Progenitor cell of endocrine pancreas (in vitro differentiated cells): ENCODE measurements at regions not wholly inside any gene's neighbourhood (a gene's known extent, or its start where the extent isn't known, plus 50 kb on each side); places are given as distances from the start of the nearest gene placed in this dataset.

Experiments
- DNase-seq: peaks from one replicate; pipeline ENCODE4 v3.0.0; 2021; ENCODE audit warnings: low spot score; ENCODE audit not compliant: unreplicated experiment
- H3K27ac Mint-ChIP-seq: 2 replicates; pipeline ENCODE4 v1.8.0; 2021; ENCODE audit warnings: mild to moderate bottlenecking, moderate library complexity, mixed read lengths
- H3K27me3 Mint-ChIP-seq: 2 replicates; pipeline ENCODE4 v1.8.0; 2021; ENCODE audit warnings: mixed read lengths
- H3K36me3 Mint-ChIP-seq: 2 replicates; pipeline ENCODE4 v1.8.0; 2022; ENCODE audit warnings: mixed read lengths; ENCODE audit not compliant: insufficient read depth
- H3K4me1 Mint-ChIP-seq: 2 replicates; pipeline ENCODE4 v1.8.0; 2021; ENCODE audit warnings: low read depth, mixed read lengths
- H3K4me3 Mint-ChIP-seq: 2 replicates; pipeline ENCODE4 v1.8.0; 2021; ENCODE audit warnings: low read depth, mild to moderate bottlenecking, moderate library complexity, mixed read lengths
- H3K9me3 Mint-ChIP-seq: 2 replicates; pipeline ENCODE4 v1.8.0; 2021; ENCODE audit warnings: low read depth, mixed read lengths
- TF ChIP-seq, protein P1 (sequence below): fragments of 200-600 bp; sonication (generic); IDR thresholded peaks from one replicate; pipeline ENCODE4 v1.5.0; 2021; ENCODE audit warnings: antibody characterized with exemption, mild to moderate bottlenecking; ENCODE audit not compliant: unreplicated experiment

DNA sequence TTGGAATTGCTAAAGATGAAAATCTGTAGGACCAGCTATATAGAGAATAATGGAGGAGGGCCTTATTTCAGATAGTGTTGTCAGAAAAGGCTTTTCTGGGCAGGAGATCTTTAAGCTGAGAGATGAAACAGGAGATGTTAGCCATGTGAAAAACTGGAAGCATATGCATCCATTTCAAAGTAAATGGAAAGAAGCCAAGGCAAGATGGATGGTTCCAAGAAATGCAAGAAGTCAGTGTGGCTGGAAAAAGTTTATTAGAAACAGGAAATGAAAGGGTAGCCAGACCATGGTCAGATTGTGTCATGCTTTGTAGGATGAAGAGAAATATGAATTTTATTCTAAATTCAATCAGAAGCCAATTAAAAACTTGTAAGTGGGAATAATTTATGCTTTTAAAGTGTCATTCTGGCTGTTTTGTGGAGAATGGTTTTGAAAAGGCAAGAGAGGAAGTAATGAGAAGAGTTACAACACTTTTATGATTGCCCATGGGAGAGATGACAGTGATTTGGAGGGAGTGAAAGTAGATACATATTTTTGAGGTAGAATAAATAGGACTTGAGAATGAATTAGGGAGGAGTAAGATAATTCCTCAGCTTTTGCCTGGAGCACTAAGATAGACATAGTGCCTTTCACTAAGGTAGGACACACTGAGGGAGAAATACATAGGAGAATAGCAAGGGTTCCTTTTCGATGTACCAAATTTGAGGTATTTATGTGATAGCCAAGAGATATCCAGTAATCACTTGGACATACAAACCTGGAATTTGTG lies 620.1 kb downstream of the HTR1B start:
- no peak for DNase-seq
- Mint-ChIP-seq H3K9me3 (peaks cover 25% of the 10 kb centered on the region), H3K27me3 (no peaks in the 10 kb centered on the region), H3K4me3 (no peak overlapping the region), H3K4me1 (no peaks in the 10 kb centered on the region), H3K36me3 (no peaks in the 10 kb centered on the region), H3K27ac (no peak overlapping the region)
- TF ChIP-seq, protein P1, sequence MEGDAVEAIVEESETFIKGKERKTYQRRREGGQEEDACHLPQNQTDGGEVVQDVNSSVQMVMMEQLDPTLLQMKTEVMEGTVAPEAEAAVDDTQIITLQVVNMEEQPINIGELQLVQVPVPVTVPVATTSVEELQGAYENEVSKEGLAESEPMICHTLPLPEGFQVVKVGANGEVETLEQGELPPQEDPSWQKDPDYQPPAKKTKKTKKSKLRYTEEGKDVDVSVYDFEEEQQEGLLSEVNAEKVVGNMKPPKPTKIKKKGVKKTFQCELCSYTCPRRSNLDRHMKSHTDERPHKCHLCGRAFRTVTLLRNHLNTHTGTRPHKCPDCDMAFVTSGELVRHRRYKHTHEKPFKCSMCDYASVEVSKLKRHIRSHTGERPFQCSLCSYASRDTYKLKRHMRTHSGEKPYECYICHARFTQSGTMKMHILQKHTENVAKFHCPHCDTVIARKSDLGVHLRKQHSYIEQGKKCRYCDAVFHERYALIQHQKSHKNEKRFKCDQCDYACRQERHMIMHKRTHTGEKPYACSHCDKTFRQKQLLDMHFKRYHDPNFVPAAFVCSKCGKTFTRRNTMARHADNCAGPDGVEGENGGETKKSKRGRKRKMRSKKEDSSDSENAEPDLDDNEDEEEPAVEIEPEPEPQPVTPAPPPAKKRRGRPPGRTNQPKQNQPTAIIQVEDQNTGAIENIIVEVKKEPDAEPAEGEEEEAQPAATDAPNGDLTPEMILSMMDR, result no peak

DNA sequence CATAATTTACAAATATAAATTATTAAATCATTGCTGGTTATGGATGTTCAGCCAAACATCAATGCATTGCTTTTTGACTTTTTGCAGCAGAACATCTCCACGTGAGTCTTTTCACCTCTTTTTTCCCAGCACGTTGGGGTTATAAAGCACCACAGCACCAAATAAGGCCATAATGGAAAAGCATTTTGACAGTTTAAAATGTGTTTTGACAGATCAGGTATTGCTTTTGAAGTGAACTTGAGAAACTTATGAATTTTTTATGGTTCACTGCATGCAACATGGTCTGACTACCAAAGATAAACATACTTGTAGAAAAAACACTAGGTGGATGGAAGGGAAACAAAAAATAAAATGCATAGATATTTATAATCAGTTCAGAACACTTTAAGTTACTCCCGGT lies 622.4 kb downstream of the HTR1B start:
- Mint-ChIP-seq H3K4me3 (no peak overlapping the region), H3K27me3 (no peaks in the 10 kb centered on the region), H3K9me3 (peaks cover 5% of the 10 kb centered on the region), H3K4me1 (no peaks in the 10 kb centered on the region), H3K27ac (no peak overlapping the region), H3K36me3 (no peaks in the 10 kb centered on the region)
- DNase-seq, result no peak
- TF ChIP-seq, protein P1, result no peak

DNA sequence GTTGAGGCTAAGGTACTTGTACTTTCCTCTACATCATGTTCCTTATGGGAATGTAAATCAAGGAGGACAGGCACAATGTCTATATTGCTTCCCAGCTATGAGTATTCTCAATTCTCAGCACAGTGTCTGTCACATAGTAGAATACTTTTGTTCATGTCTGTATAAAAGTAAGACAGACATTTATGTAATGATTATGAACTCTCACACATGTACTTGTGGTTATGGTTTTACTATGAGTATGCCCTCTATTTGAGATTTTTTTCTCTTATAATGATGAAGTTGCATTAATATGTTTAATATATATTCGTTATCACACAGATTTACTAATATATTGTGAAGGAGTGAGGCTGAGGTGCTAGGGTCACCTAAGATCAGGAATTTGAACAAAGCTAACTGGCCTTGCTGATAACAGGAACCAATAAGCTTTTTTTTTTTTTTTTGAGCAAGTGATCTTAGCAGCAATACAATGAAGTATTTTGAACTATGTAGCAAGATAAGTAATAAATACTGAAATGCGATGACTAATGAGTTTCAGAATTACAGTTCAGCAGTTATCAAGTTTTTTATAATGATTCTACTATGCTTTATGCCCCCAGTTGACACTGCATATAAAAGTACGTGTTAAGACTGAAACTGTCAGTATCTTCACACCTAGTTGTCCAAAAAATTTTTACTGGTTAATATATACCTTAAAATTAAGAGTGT lies 623.1 kb downstream of the HTR1B start:
- no peak for DNase-seq
- H3K36me3 Mint-ChIP-seq, result no peaks in the 10 kb centered on the region
- H3K27ac Mint-ChIP-seq, result no peak overlapping the region
- no peaks in the 10 kb centered on the region for H3K27me3 Mint-ChIP-seq
- no peaks in the 10 kb centered on the region for H3K9me3 Mint-ChIP-seq
- TF ChIP-seq, protein P1, result no peak
- H3K4me3 Mint-ChIP-seq, result no peak overlapping the region
- H3K4me1 Mint-ChIP-seq, result no peaks in the 10 kb centered on the region

DNA sequence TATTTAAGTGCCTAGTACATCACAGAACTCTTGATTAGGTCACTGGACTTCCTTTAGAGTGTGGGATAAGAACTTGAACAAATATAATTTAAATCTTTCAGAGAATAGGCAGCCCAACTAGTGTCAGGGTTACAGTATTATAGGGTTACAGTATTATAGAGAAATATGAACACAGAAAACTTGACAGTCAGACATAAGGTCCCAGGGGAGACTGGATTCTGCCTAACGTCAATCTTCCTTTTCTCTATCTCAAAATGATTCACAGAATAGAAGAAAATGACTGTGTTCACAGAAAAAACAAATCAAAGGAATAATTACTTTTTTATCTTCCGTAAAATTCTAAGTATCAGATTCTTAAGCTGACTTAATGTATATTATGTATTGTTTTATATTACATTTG lies 623.8 kb downstream of the HTR1B start:
- no peak overlapping the region for H3K4me3 Mint-ChIP-seq
- TF ChIP-seq, protein P1, result no peak
- DNase-seq, result no peak

DNA sequence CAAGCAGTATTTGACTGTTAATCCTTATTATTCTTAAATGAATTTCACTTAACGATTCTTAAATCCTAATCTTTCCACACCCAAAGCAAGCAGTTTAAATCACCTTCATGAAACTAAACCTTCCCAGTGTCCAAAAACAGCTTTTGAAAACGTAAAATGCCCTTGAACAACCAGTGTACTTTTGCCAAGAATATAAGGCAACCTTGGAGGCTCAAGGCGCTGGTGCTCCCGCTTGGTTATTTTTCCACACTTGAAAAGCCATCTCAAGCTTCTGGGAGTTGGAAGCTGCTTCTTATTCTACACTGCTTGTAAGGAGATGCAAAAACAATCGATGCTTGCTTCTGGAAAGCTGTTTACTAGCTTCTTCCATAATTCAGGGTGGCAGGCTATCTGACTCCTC lies 625.7 kb downstream of the HTR1B start:
- Mint-ChIP-seq H3K4me1 (no peaks in the 10 kb centered on the region), H3K27me3 (no peaks in the 10 kb centered on the region), H3K36me3 (no peaks in the 10 kb centered on the region), H3K4me3 (no peak overlapping the region), H3K9me3 (no peaks in the 10 kb centered on the region), H3K27ac (no peak overlapping the region)
- TF ChIP-seq, protein P1, result no peak
- no peak for DNase-seq

More for the DNA sequence above, 623.8 kb downstream of the HTR1B start:
- H3K27me3 Mint-ChIP-seq, result no peaks in the 10 kb centered on the region
- no peak overlapping the region for H3K27ac Mint-ChIP-seq
- no peaks in the 10 kb centered on the region for H3K9me3 Mint-ChIP-seq
- H3K4me1 Mint-ChIP-seq, result no peaks in the 10 kb centered on the region
- no peaks in the 10 kb centered on the region for H3K36me3 Mint-ChIP-seq
